Head of caudate nucleus (tissue), 42 donors: ENCODE measurements at regions not wholly inside any gene's neighbourhood (a gene's known extent, or its start where the extent isn't known, plus 50 kb on each side); places are given as distances from the start of the nearest gene placed in this dataset.

Experiments used
- DNase-seq, 42 donors: peaks; one replicate each; pipeline versions ENCODE4 v3.0.0 to v3.0.0-alpha.2; 2020 to 2021; ENCODE audit warnings: mixed read lengths in 7 of 42
- intact Hi-C: fragments of 100-400 bp; cut with DNase I; formaldehyde crosslinking; loops from one replicate; pipeline ENCODE4 v1.15.0; 2022

DNA sequence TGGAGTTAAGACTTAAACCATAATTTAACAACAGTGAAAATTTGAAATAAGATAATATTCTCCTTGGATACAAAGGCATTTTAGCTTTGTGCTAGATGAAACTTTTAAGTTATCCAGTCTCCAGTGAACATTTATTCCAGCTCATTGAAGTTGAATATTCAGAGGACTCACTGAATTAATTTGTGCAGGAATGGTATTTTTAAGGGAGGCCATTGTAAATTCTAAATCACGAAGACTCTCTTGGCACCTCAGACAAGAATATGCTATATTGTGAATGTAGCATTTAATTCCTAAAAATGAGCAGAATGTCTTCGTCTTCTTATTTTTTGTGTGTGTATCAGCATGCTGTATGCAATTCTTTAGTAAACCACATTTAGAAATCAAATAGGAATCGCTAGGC is 731.7 kb upstream of the RAB6C start:
- intact Hi-C loops: no loop called here
- no peak for DNase-seq

DNA sequence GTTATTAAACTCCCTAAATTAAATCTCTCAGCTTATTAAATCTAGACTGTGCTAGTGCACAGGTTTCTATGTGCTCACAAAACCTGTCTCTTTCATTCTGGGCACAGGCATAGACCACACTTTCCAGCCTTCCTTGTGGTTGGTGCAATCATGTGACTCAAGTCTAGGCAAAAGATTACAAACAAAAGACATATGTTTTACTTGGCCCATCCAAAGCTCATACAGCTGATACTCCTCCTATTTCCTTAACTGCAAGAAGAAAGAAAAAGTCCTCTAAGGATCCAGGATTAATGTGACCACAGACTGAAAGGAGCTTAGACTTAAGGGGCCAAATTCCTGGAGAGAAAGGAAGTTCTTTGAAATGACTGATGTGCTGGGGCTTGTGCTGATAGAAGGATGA is 731.3 kb upstream of the RAB6C start:
- no peak for DNase-seq
- intact Hi-C loops: no loop called here

DNA sequence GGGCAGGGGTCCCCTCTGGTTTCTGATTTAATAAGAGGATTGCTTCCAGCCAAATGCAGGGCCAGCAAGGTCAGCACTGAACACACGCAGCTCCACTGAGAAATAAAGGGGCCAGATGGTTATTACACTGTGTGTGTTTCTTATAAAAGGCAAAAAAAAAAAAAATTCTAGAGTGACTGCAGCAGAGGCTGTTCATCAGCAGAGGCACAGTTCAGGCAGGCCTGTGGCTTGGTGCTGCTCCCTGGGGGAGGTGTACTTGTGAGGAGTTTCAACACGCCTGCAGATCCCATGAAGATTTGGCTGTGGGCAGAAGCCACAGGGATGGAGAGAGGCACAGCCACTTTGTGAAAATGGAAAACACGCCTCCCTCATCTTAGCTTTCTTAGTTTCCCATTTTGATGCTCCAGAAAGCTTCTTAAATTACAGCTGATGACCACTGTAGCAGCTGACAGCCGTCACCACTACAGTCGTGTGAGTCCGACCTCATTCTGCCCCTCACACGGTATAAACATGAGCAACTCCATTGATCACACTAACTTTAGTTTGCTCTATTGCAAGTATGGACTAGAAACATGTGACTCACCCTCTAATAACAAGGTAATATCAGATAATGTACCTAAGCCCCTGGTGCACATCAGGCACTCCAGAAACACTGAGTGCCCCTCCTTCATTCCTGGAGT is 726.5 kb upstream of the RAB6C start:
- no peak for DNase-seq
- intact Hi-C loops: no loop called here

DNA sequence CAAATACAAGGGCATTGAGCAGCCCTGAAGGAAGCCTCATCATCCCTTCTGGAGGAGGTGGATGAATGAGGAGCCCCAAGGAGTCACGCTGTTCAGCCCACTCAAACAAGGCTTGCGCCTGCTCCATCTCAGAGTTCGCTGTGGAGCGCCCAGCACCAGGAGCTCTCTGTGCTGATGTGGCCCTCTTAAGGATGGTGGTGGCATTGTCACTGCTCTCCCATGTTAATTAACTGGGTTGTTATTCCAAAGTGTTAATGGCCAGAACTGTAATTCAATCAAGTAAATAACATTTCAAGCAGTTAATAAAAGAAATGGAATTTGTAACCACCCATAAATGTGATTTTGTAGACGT is 726.0 kb upstream of the RAB6C start:
- intact Hi-C loops: no loop called here
- DNase-seq: peak in 22 of 42 donors; percentile 9 to 61 (median 32)

DNA sequence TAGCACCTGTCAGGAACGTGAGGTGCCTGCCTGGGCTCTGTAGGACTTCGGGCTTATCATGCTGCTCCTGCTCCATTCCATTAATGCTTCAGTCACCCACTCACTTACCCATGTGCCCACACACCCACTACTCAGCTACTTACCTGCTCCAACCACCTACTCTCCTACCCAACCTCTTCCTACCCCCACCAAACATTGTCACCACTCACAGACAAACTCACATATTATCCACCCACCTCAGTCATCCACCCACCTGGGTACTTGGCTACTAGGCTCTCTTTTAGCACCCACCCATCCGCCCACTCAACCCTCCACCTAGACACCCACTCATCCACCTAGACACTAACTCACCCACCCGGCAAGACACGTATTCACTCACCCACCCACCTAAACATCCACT is 724.7 kb upstream of the RAB6C start:
- intact Hi-C loops: no loop called here
- DNase-seq: no peak

DNA sequence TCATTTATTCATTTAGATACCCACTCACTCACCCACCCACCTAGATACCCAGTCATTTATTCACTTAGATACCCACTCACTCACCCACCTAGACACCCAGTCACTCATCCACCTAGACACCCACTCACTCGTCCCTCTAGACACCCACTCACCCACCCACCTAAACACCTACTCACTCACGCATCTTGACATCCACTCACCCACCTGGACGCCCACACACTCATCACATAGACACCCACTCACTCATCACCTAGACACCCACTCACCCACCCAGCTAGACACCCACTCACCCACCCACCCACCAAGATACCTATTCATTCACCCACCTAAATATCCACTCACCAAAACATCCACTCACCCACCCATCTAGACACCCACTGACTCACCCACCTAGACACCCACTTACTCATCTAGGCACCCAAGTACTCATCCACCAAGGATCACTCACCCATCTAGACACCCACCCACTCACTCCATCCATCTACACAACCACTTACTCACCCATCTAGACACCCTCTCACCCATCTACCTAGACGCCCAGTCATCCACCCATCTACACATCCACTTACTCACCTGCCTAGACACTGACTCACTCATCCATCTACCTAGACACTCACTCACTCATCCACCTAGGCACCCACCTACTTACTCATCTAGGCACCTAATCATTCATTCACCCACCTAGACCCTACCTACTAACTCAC is 723.7 kb upstream of the RAB6C start:
- DNase-seq: no peak
- intact Hi-C loops: no loop called here

DNA sequence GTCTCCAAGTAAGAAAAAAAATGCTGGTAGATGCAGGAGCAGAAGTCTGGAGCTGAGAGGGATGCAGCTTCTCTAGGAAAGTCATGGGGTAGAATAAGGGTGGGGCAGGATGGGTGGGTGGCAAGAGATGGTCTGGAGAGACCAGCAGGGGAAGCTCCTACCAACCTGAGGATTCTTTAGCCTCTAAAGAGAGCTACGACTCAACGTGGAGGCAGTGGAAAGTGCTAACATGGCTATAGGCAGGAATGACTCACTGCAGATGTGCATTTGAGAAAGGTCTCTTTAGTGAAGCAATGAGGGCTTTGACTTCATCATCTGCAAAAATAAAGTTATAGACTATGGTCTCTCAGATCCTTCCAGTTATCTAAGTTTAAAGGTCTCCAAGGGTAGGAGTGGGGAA is 722.8 kb upstream of the RAB6C start:
- intact Hi-C loops: no loop called here
- DNase-seq: no peak

DNA sequence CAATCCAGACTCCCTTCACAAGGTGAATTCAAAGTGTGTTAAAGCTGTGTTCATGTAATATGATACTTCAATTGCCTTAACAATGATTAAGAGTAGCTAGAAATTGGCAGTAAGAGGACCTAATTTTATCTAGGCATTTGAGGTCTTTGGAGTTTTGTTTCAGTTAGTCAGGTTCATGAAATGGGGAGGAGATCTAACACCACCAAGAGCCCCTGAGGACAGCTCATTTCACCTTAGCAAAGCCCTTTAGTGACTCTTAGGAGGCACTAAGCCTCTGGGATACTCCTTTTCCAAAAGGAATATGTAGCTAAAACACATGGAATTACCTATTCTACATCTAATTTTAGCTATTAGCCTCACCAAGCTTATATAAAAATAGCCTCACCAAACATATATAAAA is 716.5 kb upstream of the RAB6C start:
- DNase-seq: no peak
- intact Hi-C loops: no loop called here

DNA sequence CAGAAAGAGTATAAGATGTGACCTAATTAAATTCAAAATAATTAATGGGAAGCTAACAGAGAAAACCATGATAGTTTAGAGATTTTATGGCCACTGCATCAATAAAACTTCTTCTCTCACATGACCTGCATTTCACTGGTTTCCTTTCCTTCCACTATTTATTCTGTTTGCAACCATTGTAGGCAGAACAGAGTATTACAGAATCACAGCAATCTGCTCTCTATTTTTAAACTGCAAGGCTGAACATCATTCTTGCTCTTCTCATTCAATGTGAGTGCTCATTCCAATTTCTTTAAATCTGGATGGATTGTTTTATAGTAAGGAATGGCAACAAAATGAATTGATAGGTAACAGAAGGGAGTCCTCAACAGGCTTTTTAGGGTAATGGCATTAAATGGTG is 715.5 kb upstream of the RAB6C start:
- intact Hi-C loops: no loop called here
- no peak for DNase-seq

DNA sequence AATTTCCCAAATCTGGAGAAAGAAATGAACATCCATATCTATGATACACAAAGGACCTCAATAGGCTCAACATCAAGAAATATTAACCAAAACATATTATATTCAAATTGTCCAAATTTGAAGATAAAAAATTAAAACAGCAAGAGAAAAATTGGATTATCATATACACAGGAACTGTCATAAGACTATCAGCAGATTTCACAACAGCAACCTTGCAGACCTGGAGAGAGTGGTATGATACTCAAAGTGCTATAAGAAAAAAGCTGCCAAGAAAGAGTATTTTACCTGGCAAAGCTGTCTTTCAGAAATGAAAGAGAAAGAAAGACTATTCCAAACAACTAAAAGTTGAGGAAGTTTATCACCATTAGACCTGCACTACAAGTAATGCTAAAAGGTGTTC is 711.9 kb upstream of the RAB6C start:
- intact Hi-C loops: no loop called here

DNA sequence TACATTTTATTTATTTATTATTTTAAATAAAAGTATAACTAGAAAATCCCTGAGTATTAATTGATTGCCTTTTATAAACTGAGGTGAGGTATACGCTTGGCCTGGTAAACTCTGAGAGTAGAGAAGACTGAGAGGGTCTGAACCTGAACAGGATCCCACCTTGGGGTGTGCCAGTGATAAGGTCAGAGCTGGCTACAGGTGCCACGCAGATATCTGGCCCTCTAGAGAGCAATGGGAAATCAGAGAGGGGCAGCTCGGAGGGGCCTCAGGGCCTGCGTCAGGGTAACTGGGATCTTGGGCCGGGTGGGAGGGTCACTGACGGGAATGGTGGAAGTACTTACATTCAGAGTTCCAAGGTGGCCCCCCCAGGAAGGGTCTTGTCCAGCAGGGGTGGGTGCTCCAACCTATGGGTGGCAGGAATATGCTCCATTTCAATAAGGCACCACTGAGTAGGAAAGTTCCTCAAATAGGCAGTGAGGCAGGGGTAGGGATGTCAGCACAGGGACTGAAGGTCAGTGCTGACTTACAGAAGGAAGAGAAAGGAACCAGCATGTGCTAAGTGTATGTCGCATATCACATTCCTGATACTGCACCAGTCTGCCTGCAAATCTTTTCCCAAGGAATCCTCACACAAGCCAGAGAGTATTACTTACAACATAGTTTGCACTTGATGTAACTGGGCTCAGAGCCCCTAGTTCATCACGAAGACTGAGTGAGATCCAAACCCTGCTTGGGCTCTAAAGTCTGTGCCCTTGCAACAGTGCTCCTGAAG is 706.0 kb upstream of the RAB6C start:
- intact Hi-C loops: no loop called here
- DNase-seq: no peak

More for the DNA sequence above, 711.9 kb upstream of the RAB6C start:
- no peak for DNase-seq

DNA sequence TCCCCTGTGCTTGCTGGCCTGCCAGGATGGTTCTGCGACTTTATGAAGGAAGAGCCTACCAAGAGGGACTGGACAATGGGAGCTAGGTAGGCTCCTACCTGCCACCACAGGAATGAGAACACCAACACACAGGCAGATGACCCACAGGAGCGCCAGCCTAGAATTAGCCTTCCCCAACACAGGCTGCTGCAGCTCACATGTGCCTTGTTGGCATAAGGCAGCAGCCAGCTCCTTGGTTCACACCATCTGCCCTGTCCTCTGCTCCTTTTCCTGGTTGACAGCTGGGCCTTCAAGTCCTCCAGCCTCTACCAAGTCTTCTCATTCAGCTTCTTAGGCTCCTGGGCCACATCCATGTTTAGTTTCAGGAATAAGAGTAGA is 705.4 kb upstream of the RAB6C start:
- DNase-seq: no peak

DNA sequence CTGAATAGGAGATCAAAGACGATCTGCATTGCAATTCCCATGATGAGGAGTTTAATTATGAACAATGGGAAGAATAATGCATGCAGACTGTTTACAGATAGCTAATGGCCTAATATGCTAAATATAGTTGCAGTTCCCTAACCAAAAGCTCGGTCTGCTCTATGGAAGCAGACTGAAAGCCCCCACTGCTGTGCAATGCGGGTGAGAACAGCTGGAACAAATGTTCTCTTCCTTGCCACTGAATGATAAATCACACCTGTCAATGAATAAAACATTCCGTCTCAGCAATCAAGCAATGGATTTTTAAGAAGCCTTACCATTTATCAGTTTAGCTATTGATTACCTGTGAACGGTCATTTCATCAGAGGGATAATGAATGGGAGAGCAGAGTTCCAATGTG is 704.5 kb upstream of the RAB6C start:
- intact Hi-C loops: no loop called here
- no peak for DNase-seq

More for the DNA sequence above, 705.4 kb upstream of the RAB6C start:
- intact Hi-C loops: no loop called here

DNA sequence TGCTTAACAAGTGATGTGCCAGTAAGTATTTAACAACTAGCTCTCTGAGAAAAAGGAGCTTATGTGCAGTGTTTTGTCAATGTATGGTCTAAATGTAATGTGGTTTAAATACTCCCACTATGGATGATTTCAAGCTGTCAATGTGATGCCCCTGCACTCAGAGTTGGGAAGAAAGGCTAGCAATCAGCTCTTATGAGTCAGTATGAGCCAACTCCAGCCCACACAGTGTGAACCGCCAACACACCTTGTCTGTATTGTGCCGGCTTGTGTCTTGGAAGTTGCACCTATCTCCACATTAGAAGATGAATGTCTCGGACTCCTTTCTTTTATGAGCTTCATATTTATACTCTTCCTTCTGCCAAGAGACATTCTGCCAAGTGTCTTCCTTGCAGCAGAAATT is 703.8 kb upstream of the RAB6C start:
- DNase-seq: peak in 36 of 42 donors; percentile 11 to 85 (median 56)
- intact Hi-C loops: no loop called here

DNA sequence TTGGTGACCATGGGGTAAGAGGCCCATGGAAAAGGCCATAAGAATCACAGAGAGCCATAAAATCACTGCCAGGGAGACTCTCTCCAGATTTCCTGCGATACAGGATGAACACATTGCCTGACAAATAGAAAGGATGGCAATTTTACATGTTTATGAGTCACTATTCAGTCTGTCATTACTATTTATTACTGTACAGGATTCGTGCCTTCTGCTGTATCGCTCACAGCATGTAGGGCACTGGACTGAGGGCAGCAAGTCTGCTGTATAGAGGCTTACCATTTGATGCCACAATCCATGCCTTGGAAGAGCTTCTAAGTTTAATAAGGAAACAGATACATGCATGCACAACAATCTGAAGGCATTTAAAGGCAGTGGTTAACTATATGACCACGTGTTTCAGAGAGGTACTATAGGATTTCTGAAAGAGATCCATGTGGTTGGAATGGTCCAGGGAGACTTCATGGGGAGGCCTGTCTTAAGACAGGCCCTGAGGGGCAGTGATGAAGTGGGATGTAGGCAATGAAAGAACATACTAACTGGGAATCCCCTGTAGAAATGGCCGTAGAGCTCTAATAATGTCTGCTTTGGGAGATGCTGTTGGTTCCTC is 702.4 kb upstream of the RAB6C start:
- DNase-seq: no peak
- intact Hi-C loops: no loop called here

DNA sequence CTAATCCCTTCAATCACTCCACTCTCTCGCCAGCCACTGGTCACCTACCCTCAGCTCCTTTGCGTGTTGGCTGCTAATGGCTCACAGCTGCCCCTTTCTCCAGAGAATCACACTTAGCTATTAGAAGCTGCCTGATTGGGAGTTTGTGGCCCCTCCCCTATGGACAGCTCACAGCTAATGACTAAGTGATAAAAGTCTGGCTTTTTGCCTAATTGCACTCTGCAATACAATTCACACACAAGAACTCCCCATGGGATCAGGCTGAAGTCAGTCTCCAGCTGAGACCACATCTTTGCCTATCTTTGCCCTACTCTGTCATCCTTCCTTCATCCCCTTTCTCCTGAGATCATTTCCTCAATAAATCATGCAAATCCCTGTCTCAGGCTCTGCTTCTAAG is 701.9 kb upstream of the RAB6C start:
- intact Hi-C loops: no loop called here
- DNase-seq: no peak

DNA sequence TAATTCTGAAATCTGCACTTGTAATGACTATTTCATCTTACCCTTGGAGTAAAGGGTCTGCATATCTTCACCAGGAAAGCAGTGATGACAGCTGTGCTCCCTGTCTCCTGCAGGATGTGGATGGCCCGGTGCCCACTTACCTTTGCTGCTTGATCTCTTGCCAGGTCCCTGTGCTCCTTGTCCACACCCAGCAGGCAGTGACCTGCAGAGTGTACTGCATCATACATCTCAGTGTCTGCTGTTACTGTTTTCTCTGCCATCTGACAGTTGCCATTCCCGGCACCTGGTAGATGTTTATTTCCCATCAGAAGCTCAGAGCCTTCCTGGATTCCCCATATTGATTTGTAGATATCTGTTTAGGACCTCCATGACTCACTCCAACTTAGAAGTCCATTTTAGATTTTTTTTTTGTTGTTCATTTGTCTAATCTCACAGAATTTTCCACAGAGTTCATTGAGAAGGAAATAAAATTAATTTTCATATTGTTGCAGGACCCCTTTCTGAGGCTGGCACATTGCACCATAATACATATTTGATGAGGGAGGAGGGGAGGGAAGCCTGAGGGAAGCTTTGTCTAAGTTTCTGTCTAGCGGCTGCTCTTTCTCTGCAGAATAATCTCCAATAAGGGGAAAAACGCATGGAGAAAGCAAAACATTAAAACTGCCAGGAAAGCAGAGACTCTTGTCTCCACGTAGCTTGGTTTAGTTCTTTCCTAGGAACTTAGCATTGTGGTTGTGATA is 697.5 kb upstream of the RAB6C start:
- intact Hi-C loops: no loop called here
- no peak for DNase-seq

DNA sequence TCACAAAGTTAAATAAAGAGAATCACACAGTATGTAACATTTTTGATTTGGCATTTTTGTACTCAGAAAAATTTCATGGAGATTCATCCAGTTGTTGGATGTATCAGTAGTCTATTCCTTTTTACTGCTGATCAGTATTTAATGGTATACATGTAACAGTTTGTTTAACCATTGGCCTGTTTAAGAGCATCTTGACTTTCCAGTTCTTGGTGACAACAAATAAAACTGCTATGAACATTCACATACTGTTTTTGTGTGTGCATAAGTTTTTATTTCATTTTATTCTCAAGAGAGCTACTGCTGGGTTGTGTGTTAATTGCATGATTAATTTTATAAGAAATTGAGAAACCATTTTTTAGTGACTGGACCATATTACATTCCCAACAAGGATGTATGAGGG is 694.5 kb upstream of the RAB6C start:
- intact Hi-C loops: no loop called here
- DNase-seq: no peak

DNA sequence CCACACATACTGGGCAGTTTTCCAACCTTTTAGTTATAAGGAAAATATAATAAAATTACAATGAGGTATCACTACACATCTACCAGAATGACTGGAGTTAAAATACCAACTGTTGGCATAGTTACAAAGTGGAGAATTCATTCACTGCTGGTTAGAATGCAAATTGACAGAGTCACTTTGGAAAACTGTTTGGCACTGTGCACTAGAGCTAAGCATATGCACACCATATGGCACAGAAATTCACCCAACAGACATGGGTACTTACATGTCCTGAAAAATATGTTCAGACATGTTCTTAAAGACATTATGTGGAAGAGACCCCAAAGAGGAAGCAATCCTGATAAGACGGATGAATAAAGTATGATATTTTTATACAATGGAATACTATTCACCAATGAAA is 686.1 kb upstream of the RAB6C start:
- DNase-seq: no peak
- intact Hi-C loops: no loop called here

DNA sequence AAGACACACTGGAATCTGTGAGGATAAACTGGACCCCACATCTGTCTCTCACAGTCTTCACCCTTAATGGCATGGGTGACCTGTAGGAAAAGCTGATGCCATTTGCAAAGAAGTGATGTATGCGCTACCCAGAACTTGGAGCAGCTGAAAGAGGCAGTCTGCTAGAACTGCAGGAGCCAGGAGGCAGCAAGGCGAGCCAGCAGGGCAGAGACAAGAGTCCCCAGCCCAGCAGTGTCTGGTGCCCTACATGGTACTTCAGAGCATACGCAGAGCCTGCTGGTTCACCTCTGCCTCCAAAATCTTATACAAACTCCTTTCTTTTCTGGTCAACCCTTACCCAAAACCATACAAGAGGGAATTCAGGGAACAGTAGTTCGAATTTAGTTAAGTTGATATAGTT is 683.1 kb upstream of the RAB6C start:
- intact Hi-C loops: no loop called here
- no peak for DNase-seq
